GM12864 (cell line): ENCODE measurements at regions not wholly inside any gene's neighbourhood (a gene's known extent, or its start where the extent isn't known, plus 50 kb on each side); places are given as distances from the start of the nearest gene placed in this dataset.

Source experiments
- DNase-seq: peaks from one replicate; pipeline ENCODE4 v3.0.0-alpha.2; 2011; ENCODE audit warnings: low read depth
- H3K4me3 ChIP-seq: 2 replicates; pipeline ENCODE4 v1.5.1; 2011; ENCODE audit warnings: mild to moderate bottlenecking, low read depth, low read length, control low read depth
- TF ChIP-seq, protein P1 (sequence below): IDR thresholded peaks from 2 replicates; pipeline ENCODE4 v1.5.1; 2011; ENCODE audit warnings: low read depth, mild to moderate bottlenecking, moderate library complexity, low read length, control low read depth, inconsistent platforms; ENCODE audit errors: missing control alignments

DNA sequence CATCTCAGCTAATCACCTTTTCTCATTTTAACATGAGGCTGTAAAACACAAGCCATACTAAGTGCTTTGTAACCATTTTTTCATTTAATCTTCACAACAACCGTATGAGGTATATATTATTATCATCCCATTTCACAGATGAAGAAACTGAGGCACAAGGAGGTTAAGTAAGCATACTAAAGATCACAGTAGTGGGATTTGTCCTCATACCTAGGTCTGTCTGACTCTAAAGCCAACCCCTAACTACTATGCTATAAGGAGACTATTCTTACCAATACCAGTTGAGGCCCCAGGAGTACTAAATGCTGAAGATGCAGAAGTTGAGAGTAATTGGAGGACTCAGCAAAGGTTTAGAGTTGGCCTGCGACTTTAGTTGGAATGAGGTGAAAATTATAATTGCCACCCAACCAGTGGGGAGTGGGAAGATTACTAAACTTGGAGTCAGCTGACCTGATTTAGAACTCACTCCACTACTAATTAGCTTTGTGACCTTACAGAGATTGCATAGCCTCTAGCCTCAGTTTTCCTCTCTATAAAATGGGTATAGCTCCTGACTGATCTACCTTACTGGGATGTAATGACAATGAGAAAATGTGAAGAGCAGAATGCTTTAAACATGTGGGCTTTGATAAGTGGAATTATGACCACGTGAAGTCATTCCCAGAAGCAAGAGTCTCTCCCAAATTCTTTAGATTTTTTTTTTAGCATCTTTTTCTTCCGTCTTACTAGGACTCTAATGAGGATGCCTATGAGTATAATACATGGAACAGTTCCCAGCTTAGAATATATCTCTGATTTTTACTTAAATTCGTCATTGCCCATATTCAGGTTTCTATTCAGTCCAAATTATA lies 85.8 kb upstream of the IPO9 start:
- no peak for DNase-seq
- TF ChIP-seq, protein P1, sequence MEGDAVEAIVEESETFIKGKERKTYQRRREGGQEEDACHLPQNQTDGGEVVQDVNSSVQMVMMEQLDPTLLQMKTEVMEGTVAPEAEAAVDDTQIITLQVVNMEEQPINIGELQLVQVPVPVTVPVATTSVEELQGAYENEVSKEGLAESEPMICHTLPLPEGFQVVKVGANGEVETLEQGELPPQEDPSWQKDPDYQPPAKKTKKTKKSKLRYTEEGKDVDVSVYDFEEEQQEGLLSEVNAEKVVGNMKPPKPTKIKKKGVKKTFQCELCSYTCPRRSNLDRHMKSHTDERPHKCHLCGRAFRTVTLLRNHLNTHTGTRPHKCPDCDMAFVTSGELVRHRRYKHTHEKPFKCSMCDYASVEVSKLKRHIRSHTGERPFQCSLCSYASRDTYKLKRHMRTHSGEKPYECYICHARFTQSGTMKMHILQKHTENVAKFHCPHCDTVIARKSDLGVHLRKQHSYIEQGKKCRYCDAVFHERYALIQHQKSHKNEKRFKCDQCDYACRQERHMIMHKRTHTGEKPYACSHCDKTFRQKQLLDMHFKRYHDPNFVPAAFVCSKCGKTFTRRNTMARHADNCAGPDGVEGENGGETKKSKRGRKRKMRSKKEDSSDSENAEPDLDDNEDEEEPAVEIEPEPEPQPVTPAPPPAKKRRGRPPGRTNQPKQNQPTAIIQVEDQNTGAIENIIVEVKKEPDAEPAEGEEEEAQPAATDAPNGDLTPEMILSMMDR: no peak

DNA sequence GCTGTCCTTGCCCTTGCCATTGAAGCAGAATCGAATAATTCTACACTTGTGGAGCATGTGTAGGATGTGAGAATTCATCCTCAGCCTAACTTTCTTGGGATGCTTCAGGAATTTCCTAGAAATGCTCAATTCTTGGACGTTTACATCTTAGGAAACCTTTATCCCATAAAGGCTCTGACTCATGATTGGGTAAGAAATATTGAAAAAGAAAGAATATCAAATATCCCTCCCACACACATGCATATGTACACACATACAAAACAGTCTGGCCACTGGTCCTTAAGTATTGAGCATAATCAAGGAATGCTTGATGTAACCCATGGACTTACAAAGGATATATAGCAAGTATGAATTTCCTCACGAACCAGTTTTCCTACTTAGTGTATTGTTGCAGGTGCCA lies 83.9 kb upstream of the IPO9 start:
- DNase-seq: no peak
- no peak overlapping the region for H3K4me3 ChIP-seq
- TF ChIP-seq, protein P1: no peak

More for the DNA sequence above, 85.8 kb upstream of the IPO9 start:
- no peak overlapping the region for H3K4me3 ChIP-seq

DNA sequence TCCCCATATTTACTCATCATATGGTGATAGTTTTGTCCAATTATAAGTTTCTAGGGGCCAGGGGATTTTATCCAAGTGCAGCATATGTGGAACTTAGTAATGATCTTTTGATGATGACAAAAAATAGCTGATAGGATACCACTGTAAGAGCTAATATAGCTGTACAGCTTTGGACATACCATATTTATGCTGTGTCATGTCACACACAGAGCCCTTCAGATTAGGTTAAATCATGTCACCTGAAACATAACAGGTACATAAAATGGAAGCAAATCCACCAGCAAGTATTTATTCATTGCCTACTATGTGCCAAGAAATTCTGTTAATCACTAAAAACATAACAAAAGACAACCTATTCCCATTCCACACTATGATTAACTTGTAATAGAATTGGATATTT lies 82.8 kb upstream of the IPO9 start:
- no peak for DNase-seq
- no peak overlapping the region for H3K4me3 ChIP-seq
- TF ChIP-seq, protein P1: no peak

DNA sequence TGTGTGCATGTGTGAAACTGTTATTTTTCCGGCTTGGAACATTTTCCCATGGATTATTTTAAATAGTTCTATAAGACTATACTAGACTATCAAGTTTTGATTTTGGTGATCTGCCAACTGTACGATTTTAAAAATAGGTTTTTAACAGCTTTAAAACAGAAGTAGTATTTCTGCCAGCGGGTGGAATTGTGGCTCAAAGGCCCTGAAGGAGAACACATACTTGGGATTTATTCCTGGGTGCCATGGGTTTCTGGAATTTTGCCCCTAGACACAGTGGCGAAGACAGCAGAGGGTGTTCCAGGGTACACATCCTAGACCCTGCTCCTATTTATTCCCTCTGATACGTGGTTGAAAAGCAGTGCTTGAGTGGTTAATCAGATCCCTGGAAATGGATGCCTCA lies 81.7 kb upstream of the IPO9 start:
- DNase-seq: no peak
- no peak overlapping the region for H3K4me3 ChIP-seq
- TF ChIP-seq, protein P1: no peak

DNA sequence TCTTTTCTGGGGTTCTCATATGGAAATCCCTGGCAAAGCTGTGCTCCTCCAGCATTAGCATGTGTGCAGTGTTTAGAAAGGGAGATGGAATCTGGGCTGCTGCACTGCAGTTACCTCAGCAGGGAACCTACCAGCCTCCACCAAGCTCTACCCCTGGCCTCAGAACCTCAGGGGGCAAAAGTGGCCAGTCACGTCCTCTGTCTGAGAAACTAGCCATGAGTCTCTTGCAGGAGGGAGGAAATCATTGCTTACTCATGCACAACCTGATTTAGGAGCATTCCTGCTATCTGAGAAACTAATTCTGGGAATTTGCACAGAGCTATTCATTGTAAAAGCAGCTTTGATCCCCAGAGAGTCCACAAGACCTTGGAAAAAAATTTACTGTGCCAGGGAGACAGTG lies 80.6 kb upstream of the IPO9 start:
- no peak for DNase-seq
- H3K4me3 ChIP-seq: no peak overlapping the region
- TF ChIP-seq, protein P1: no peak

DNA sequence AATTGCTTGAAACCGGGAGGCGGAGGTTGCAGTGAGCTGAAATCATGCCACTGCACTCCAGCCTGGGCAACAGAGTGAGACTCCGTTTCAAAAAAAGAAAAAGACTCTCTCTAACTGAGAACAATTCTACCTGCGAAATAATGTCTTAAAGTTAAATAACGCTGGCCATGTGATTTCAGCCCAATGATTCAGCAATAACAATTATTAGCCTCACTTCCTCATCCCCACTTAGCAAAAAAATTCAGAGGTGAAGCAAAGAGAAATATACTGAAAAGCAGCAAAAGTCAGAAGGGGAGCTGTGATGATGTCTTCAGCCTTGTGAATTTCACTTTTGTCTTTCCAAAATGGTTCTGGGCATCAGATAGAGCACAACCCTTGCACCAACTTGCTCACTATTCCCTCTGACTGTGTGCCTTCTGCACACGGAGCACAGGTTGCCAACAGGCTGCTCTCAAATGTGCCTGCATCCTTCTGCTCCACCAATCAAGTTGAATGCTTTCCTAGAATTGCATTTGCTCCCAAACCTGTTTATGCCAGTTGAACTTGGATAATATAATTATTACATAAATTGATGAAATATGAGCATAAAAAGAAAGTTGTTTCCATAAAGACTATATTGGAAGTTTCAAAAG lies 79.8 kb upstream of the IPO9 start:
- TF ChIP-seq, protein P1: no peak
- DNase-seq: no peak
- H3K4me3 ChIP-seq: no peak overlapping the region
